GM23248 (cell line): ENCODE measurements at regions not wholly inside any gene's neighbourhood (a gene's known extent, or its start where the extent isn't known, plus 50 kb on each side); places are given as distances from the start of the nearest gene placed in this dataset.
"Not testable (repeated sequence)": the region's sequence is repeated elsewhere in the genome, so short reads cannot be mapped to it uniquely, and the experiment has no call there.

Experiments
- DNase-seq: peaks from one replicate; pipeline ENCODE4 v3.0.0-alpha.2; 2015
- H2AFZ ChIP-seq: fragments of 200-600 bp; sonication (generic); 2 replicates; pipeline ENCODE4 v1.6.1; 2016; ENCODE audit warnings: antibody characterized with exemption
- H3F3A ChIP-seq: fragments of 200-600 bp; sonication (generic); 2 replicates; pipeline ENCODE4 v1.6.1; 2016; ENCODE audit warnings: mild to moderate bottlenecking, antibody characterized with exemption, mixed run types; ENCODE audit not compliant: insufficient read depth
- H3K27ac ChIP-seq: fragments of 200-600 bp; sonication (generic); 2 replicates; pipeline ENCODE4 v1.5.1; 2016; ENCODE audit warnings: mild to moderate bottlenecking
- H3K27me3 ChIP-seq: fragments of 200-600 bp; sonication (generic); replicated peaks from 2 replicates; pipeline ENCODE4 v1.6.1; 2016; ENCODE audit warnings: mild to moderate bottlenecking; ENCODE audit not compliant: insufficient read depth
- H3K36me3 ChIP-seq: fragments of 200-600 bp; sonication (generic); 2 replicates; pipeline ENCODE4 v1.6.1; 2016; ENCODE audit warnings: low read depth, mild to moderate bottlenecking
- H3K4me1 ChIP-seq: fragments of 200-600 bp; sonication (generic); 2 replicates; pipeline ENCODE4 v1.6.1; 2016; ENCODE audit warnings: mild to moderate bottlenecking; ENCODE audit not compliant: insufficient read depth
- H3K4me2 ChIP-seq: fragments of 200-600 bp; sonication (generic); one replicate; pipeline ENCODE4 v1.6.1; 2016; ENCODE audit warnings: mild to moderate bottlenecking; ENCODE audit not compliant: unreplicated experiment
- H3K4me3 ChIP-seq: fragments of 200-600 bp; sonication (generic); 2 replicates; pipeline ENCODE4 v1.5.1; 2016; ENCODE audit warnings: mild to moderate bottlenecking
- H3K79me2 ChIP-seq: fragments of 200-600 bp; sonication (generic); 2 replicates; pipeline ENCODE4 v1.6.1; 2016; ENCODE audit warnings: mild to moderate bottlenecking; ENCODE audit not compliant: insufficient read depth
- H3K9ac ChIP-seq: fragments of 200-600 bp; sonication (generic); 2 replicates; pipeline ENCODE4 v1.6.1; 2016; ENCODE audit warnings: mild to moderate bottlenecking
- H3K9me2 ChIP-seq: fragments of 200-600 bp; sonication (generic); 2 replicates; pipeline ENCODE4 v1.6.1; 2016; ENCODE audit warnings: mixed run types, mild to moderate bottlenecking, moderate library complexity; ENCODE audit not compliant: insufficient read depth
- H3K9me3 ChIP-seq: fragments of 200-600 bp; sonication (generic); one replicate; pipeline ENCODE4 v1.6.1; 2017; ENCODE audit warnings: low read depth
- H4K20me1 ChIP-seq: fragments of 200-600 bp; sonication (generic); 2 replicates; pipeline ENCODE4 v1.6.0; 2016; ENCODE audit not compliant: insufficient read depth
- WGBS, 2 experiments: methylation state at CpG; one replicate each; pipeline ENCODE4 v1.1.6; 2015 to 2017; ENCODE audit warnings: low lambda C conversion rate in 2 of 2, low coverage in 1 of 2; ENCODE audit errors: missing lambda C conversion rate in 2 of 2; 5-methylcytosine and 5-hydroxymethylcytosine counted together
- in situ Hi-C: fragments of 300-500 bp; cut with MboI; formaldehyde crosslinking; loops from 2 replicates; pipeline ENCODE4 v1.15.0; 2020

GRCh38 chr5:177847914-177848313, 65.2 kb upstream of the FAM153A start:
- H3K4me3 ChIP-seq, H3K27me3 ChIP-seq, DNase-seq, H3K4me2 ChIP-seq, H3K9ac ChIP-seq, H3K79me2 ChIP-seq, H4K20me1 ChIP-seq, H3K4me1 ChIP-seq, H3K9me3 ChIP-seq, H2AFZ ChIP-seq, H3K9me2 ChIP-seq, H3F3A ChIP-seq, in situ Hi-C loops, H3K27ac ChIP-seq, H3K36me3 ChIP-seq: not testable (repeated sequence)
- WGBS, 2 experiments: 48 to 49% methylated on average over 6 of the region's 7 CpGs

- H4K20me1 ChIP-seq, H3F3A ChIP-seq, DNase-seq, H3K9me3 ChIP-seq, H2AFZ ChIP-seq, H3K27ac ChIP-seq, H3K36me3 ChIP-seq, H3K27me3 ChIP-seq, H3K4me3 ChIP-seq, in situ Hi-C loops, H3K9ac ChIP-seq, H3K79me2 ChIP-seq, H3K4me1 ChIP-seq, H3K9me2 ChIP-seq, H3K4me2 ChIP-seq: not testable (repeated sequence)
- WGBS, 2 experiments: 0% methylated on average over 2 of the region's 5 CpGs
These were observed 63.9 kb upstream of the FAM153A start for GRCh38 chr5:177846598-177846997.

GRCh38 chr5:177845906-177846305, 63.2 kb upstream of the FAM153A start:
- 70 to 71% methylated on average over 1 of the region's 4 CpGs for WGBS, 2 experiments
- H3K9me3 ChIP-seq, H3K79me2 ChIP-seq, H3K4me3 ChIP-seq, H2AFZ ChIP-seq, H3K27me3 ChIP-seq, H3K36me3 ChIP-seq, in situ Hi-C loops, H3K4me1 ChIP-seq, H3F3A ChIP-seq, DNase-seq, H3K4me2 ChIP-seq, H4K20me1 ChIP-seq, H3K27ac ChIP-seq, H3K9me2 ChIP-seq, H3K9ac ChIP-seq: not testable (repeated sequence)

- H4K20me1 ChIP-seq, H3K79me2 ChIP-seq, H2AFZ ChIP-seq, H3K4me2 ChIP-seq, H3K27ac ChIP-seq, H3K9me2 ChIP-seq, H3K4me1 ChIP-seq, H3K9me3 ChIP-seq, H3K36me3 ChIP-seq, H3K9ac ChIP-seq, DNase-seq, H3F3A ChIP-seq, H3K27me3 ChIP-seq, H3K4me3 ChIP-seq, in situ Hi-C loops: not testable (repeated sequence)
- 26 to 35% methylated on average over 5 of the region's 5 CpGs for WGBS, 2 experiments
These were observed 53.5 kb upstream of the FAM153A start for GRCh38 chr5:177836191-177836590.
